HEK293 (cell line): ENCODE measurements at regions not wholly inside any gene's neighbourhood (a gene's known extent, or its start where the extent isn't known, plus 50 kb on each side); places are given as distances from the start of the nearest gene placed in this dataset.

Experiments
- CTCF ChIA-PET: fragments of 350-600 bp; formaldehyde crosslinking; extraction: SDS; loops from one replicate; lab custom pipeline; 2021; ENCODE audit warnings: antibody characterized with exemption; lab: Yijun Ruan, JAX
- POLR2A ChIA-PET: fragments of 300-600 bp; formaldehyde crosslinking; extraction: SDS; loops from one replicate; lab custom pipeline; 2020; ENCODE audit warnings: antibody characterized with exemption, inconsistent platforms; lab: Yijun Ruan, JAX
- H3K27ac ChIP-seq: fragments of 200-500 bp; sonication (Bioruptor generic); 2 replicates; pipeline ENCODE4 v1.5.1; 2014; ENCODE audit warnings: low read depth, low read length, control low read depth, inconsistent platforms; ENCODE audit errors: extremely low read depth
- H3K36me3 ChIP-seq, 2 experiments: fragments of 200-500 bp in 1 of 2; sonication (Bioruptor generic) in 1 of 2; 1 replicate in 1 of 2; 2 replicates in 1 of 2; pipeline ENCODE4 v1.5.1; 2014 to 2017; ENCODE audit warnings: inconsistent platforms in 2 of 2, low read length in 2 of 2; ENCODE audit not compliant: control insufficient read depth in 2 of 2, insufficient read depth in 1 of 2
- H3K4me1 ChIP-seq: fragments of 200-500 bp; sonication (Bioruptor generic); 2 replicates; pipeline ENCODE4 v1.5.1; 2014; ENCODE audit warnings: mild to moderate bottlenecking, low read length, inconsistent platforms; ENCODE audit not compliant: control insufficient read depth, insufficient read depth
- H3K4me3 ChIP-seq: 2 replicates; pipeline ENCODE4 v1.5.1; 2011; ENCODE audit warnings: low read depth, mild to moderate bottlenecking, control low read depth, low read length, moderate library complexity
- H3K9me3 ChIP-seq: fragments of 200-500 bp; sonication (Bioruptor generic); 2 replicates; pipeline ENCODE4 v1.5.1; 2014; ENCODE audit warnings: low read depth, low read length, inconsistent platforms; ENCODE audit not compliant: control insufficient read depth, insufficient read depth
- BCL6B ChIP-seq: fragments of 450-650 bp; formaldehyde crosslinking; IDR thresholded peaks from 2 replicates; pipeline ENCODE4 v1.5.1; 2017; ENCODE audit warnings: missing biosample characterization, missing genetic modification characterization
- CTCF ChIP-seq: fragments of 450-650 bp; formaldehyde crosslinking; IDR thresholded peaks from 2 replicates; pipeline ENCODE4 v1.5.1; 2016; ENCODE audit warnings: missing biosample characterization, missing genetic modification characterization
- ELK4 ChIP-seq: IDR thresholded peaks from 2 replicates; pipeline ENCODE4 v1.6.1; 2011; ENCODE audit warnings: mild to moderate bottlenecking, low read depth, low read length, borderline replicate concordance
- GLIS2 ChIP-seq: fragments of 450-650 bp; formaldehyde crosslinking; IDR thresholded peaks from 2 replicates; pipeline ENCODE4 v1.5.1; 2016; ENCODE audit warnings: missing biosample characterization, missing genetic modification characterization
- HOXC10 ChIP-seq: sonication (generic); formaldehyde crosslinking; IDR thresholded peaks from 2 replicates; pipeline ENCODE4 v1.8.1; 2023; ENCODE audit warnings: mild to moderate bottlenecking, missing genetic modification reagents
- HOXD13 ChIP-seq: sonication (generic); formaldehyde crosslinking; IDR thresholded peaks from 2 replicates; pipeline ENCODE4 v1.8.0; 2022; ENCODE audit warnings: missing genetic modification reagents, borderline replicate concordance
- INSM2 ChIP-seq: fragments of 450-650 bp; formaldehyde crosslinking; IDR thresholded peaks from 2 replicates; pipeline ENCODE4 v1.5.1; 2016; ENCODE audit warnings: missing biosample characterization, missing genetic modification characterization
- MEIS1 ChIP-seq: sonication (generic); formaldehyde crosslinking; IDR thresholded peaks from 2 replicates; pipeline ENCODE4 v1.8.1; 2022; ENCODE audit warnings: missing genetic modification reagents, mild to moderate bottlenecking, borderline replicate concordance
- MZF1 ChIP-seq: fragments of 450-650 bp; formaldehyde crosslinking; IDR thresholded peaks from 2 replicates; pipeline ENCODE4 v1.5.1; 2017; ENCODE audit warnings: missing biosample characterization, missing genetic modification characterization, borderline replicate concordance
- PRDM4 ChIP-seq: fragments of 450-650 bp; formaldehyde crosslinking; IDR thresholded peaks from 2 replicates; pipeline ENCODE4 v1.5.1; 2017; ENCODE audit warnings: missing biosample characterization, missing genetic modification characterization
- RBAK ChIP-seq: fragments of 450-650 bp; formaldehyde crosslinking; IDR thresholded peaks from 2 replicates; pipeline ENCODE4 v1.5.1; 2016; ENCODE audit warnings: missing biosample characterization, missing genetic modification characterization
- SALL2 ChIP-seq: fragments of 450-650 bp; formaldehyde crosslinking; IDR thresholded peaks from 2 replicates; pipeline ENCODE4 v1.5.0; 2017; ENCODE audit warnings: missing biosample characterization, mild to moderate bottlenecking, missing genetic modification characterization, borderline replicate concordance
- TCF7L2 ChIP-seq: IDR thresholded peaks from 2 replicates; pipeline ENCODE4 v1.6.1; 2011; ENCODE audit warnings: low read depth, mild to moderate bottlenecking, inconsistent platforms, low read length, moderate library complexity, borderline replicate concordance
- TRIM28 ChIP-seq: IDR thresholded peaks from 2 replicates; pipeline ENCODE4 v1.6.1; 2011; ENCODE audit warnings: low read length, control low read depth, borderline replicate concordance
- YY2 ChIP-seq: fragments of 450-650 bp; formaldehyde crosslinking; IDR thresholded peaks from 2 replicates; pipeline ENCODE4 v1.5.1; 2016; ENCODE audit warnings: missing biosample characterization, missing genetic modification characterization
- ZBTB8A ChIP-seq: fragments of 450-650 bp; formaldehyde crosslinking; IDR thresholded peaks from 2 replicates; pipeline ENCODE4 v1.5.1; 2016; ENCODE audit warnings: missing biosample characterization, missing genetic modification characterization
- ZNF121 ChIP-seq: fragments of 450-650 bp; formaldehyde crosslinking; IDR thresholded peaks from 2 replicates; pipeline ENCODE4 v1.5.1; 2016; ENCODE audit warnings: missing biosample characterization, missing genetic modification characterization
- ZNF138 ChIP-seq: fragments of 450-650 bp; formaldehyde crosslinking; IDR thresholded peaks from 2 replicates; pipeline ENCODE4 v1.5.1; 2016; ENCODE audit warnings: missing biosample characterization, missing genetic modification characterization, borderline replicate concordance
- ZNF157 ChIP-seq: fragments of 450-650 bp; formaldehyde crosslinking; IDR thresholded peaks from 2 replicates; pipeline ENCODE4 v1.5.1; 2016; ENCODE audit warnings: missing biosample characterization, missing genetic modification characterization
- ZNF214 ChIP-seq: fragments of 450-650 bp; formaldehyde crosslinking; IDR thresholded peaks from 2 replicates; pipeline ENCODE4 v1.5.1; 2017; ENCODE audit warnings: missing biosample characterization, mild to moderate bottlenecking, missing genetic modification characterization, borderline replicate concordance
- ZNF350 ChIP-seq: fragments of 450-650 bp; formaldehyde crosslinking; IDR thresholded peaks from 2 replicates; pipeline ENCODE4 v1.5.0; 2017; ENCODE audit warnings: missing biosample characterization, mild to moderate bottlenecking, missing genetic modification characterization
- ZNF398 ChIP-seq: fragments of 450-650 bp; formaldehyde crosslinking; IDR thresholded peaks from 2 replicates; pipeline ENCODE4 v1.5.1; 2017; ENCODE audit warnings: missing biosample characterization, missing genetic modification characterization
- ZNF423 ChIP-seq: fragments of 450-650 bp; formaldehyde crosslinking; IDR thresholded peaks from 2 replicates; pipeline ENCODE4 v1.5.1; 2016; ENCODE audit warnings: missing biosample characterization, missing genetic modification characterization
- ZNF433 ChIP-seq: fragments of 450-650 bp; formaldehyde crosslinking; IDR thresholded peaks from 2 replicates; pipeline ENCODE4 v1.5.1; 2016; ENCODE audit warnings: missing biosample characterization, missing genetic modification characterization, low read depth
- ZNF580 ChIP-seq: fragments of 450-650 bp; formaldehyde crosslinking; IDR thresholded peaks from 2 replicates; pipeline ENCODE4 v1.5.1; 2016; ENCODE audit warnings: missing biosample characterization, missing genetic modification characterization
- ZNF626 ChIP-seq: fragments of 450-650 bp; sonication (Bioruptor Pico); formaldehyde crosslinking; IDR thresholded peaks from 2 replicates; pipeline ENCODE4 v1.5.1; 2018; ENCODE audit warnings: missing biosample characterization, missing genetic modification characterization, inconsistent platforms
- ZNF785 ChIP-seq: fragments of 450-650 bp; formaldehyde crosslinking; IDR thresholded peaks from 2 replicates; pipeline ENCODE4 v1.5.1; 2016; ENCODE audit warnings: missing biosample characterization, missing genetic modification characterization

- TF ChIP-seq HOXD13 (CRISPR knock-in tag) = no peak
- no peak for TF ChIP-seq ZNF626 (tag by site-specific recombination)
- no peak for TF ChIP-seq MZF1 (tag by site-specific recombination)
- no peak for TF ChIP-seq MEIS1
- no peak for TF ChIP-seq ZNF398
- no peak for TF ChIP-seq BCL6B (tag by site-specific recombination)
- TF ChIP-seq CTCF (tag by site-specific recombination) = no peak
- TF ChIP-seq ELK4 = no peak
- TF ChIP-seq ZNF214 (tag by site-specific recombination) = no peak
- TF ChIP-seq ZNF138 (tag by site-specific recombination) = no peak
- TF ChIP-seq RBAK (tag by site-specific recombination) = no peak
- TF ChIP-seq PRDM4 = no peak
- TF ChIP-seq SALL2 (tag by site-specific recombination) = no peak
- no peak for TF ChIP-seq ZNF580 (tag by site-specific recombination)
- no peak for TF ChIP-seq ZBTB8A (tag by site-specific recombination)
- TF ChIP-seq YY2 (tag by site-specific recombination) = no peak
- TF ChIP-seq, all 188 proteins: peak for 0
- POLR2A ChIA-PET = no interaction called here
- Histone ChIP-seq H3K36me3 (no peaks in the 10 kb centered on the region), H3K27ac (no peak overlapping the region), H3K9me3 (no peaks in the 10 kb centered on the region), H3K4me1 (no peaks in the 10 kb centered on the region), H3K4me3 (no peak overlapping the region)
- CTCF ChIA-PET = no interaction called here
Observed at GRCh38 chr12:90244232-90244631, 535.6 kb upstream of the ATP2B1 start.

GRCh38 chr12:90243211-90243610, 534.6 kb upstream of the ATP2B1 start:
- Histone ChIP-seq H3K36me3 (no peaks in the 10 kb centered on the region), H3K4me1 (no peaks in the 10 kb centered on the region), H3K9me3 (no peaks in the 10 kb centered on the region), H3K4me3 (no peak overlapping the region), H3K27ac (no peak overlapping the region)
- TF ChIP-seq ZNF423 (tag by site-specific recombination) = no peak
- TF ChIP-seq ZNF157 (tag by site-specific recombination) = no peak
- no peak for TF ChIP-seq ZNF785
- TF ChIP-seq ZNF121 (tag by site-specific recombination) = no peak
- TF ChIP-seq ZNF433 (tag by site-specific recombination) = no peak
- no peak for TF ChIP-seq GLIS2 (tag by site-specific recombination)
- no peak for TF ChIP-seq ZNF350 (tag by site-specific recombination)
- no peak for TF ChIP-seq HOXC10 (CRISPR knock-in tag)
- TF ChIP-seq MEIS1 = no peak
- no peak for TF ChIP-seq INSM2 (tag by site-specific recombination)
- no peak for TF ChIP-seq TCF7L2
- TF ChIP-seq TRIM28 = no peak
- CTCF ChIA-PET = no interaction called here
- POLR2A ChIA-PET = no interaction called here
